GM21367 (cell line): ENCODE measurements at regions not wholly inside any gene's neighbourhood (a gene's known extent, or its start where the extent isn't known, plus 50 kb on each side); places are given as distances from the start of the nearest gene placed in this dataset.

ENCODE experiments used
- ATAC-seq: cut with Tn5 transposase; IDR thresholded peaks from one replicate; pipeline ENCODE4 v1.9.1; 2021; ENCODE audit not compliant: unreplicated experiment

DNA sequence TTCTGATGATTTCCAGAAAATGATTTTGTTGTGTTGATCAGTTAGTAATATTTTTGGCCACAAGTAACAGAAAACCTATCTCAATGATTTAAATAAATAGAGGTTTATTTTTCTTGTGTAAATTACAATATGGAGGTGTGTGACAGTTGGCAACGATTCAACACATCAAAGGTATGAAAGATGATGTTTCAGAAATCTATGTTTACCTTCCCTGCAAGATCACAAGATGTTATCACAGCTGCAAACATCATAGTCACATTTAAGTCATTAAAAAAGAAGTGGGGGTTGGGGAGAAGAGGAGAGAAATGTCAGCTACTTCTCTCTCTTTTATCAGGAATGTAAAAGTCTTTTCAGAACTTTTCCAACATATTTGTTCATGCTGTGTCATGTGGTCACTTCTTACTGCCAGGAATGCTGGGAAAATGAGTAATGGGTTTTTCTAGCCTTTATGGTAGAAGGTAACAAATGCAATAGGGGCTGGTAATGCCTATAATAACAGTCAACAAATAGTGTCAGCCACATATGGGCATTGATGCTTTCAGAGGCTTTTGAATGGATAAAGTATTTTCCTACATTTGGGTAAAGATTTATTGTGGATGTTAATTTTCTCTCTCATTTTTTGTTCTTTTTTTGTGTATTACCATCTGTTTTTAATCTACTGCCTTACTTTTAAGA is 742.7 kb downstream of the TLE1 start:
- no peak for ATAC-seq

DNA sequence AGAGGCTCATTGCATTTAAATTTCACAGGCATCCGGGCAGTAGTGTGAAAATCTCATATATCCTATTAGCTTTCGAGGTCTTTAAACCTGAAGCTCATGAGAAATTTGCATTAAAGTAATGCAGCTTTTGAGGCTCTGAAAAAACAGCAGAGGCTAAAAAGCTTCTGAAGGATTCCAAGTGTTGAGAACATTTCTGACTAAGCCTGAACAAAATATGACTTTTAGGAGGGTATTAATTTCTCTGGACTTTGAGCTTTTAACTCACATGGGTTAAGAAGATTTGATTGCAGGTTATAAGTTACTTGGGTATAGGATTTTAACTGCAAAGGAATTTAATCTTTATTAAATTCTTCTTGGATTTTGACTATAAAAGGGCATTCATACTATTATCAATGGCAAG is 743.9 kb downstream of the TLE1 start:
- no peak for ATAC-seq

DNA sequence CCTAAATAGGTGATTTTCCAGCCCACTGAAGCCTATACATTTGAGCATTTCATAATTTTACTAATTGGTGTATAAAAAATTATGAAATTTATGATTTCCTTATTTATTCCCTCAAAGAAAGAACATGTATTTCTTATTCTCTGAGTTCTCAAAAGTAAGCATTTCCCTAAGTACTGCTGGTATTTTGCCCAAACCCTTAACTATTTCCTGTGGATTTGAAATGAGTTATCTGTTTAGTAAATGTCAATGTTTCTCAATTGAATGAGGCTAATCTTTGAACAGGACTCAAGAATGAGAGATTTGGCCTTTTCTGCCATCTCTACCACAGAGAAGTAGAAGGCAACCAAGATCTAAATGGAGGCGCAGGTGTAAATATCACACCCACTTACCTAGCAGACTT is 751.7 kb downstream of the TLE1 start:
- no peak for ATAC-seq

- no peak for ATAC-seq
Observed at GRCh38 chr9:80934095-80934494, 755.3 kb downstream of the TLE1 start.

GRCh38 chr9:80932947-80933780 is 756.2 kb downstream of the TLE1 start:
- ATAC-seq: no peak

DNA sequence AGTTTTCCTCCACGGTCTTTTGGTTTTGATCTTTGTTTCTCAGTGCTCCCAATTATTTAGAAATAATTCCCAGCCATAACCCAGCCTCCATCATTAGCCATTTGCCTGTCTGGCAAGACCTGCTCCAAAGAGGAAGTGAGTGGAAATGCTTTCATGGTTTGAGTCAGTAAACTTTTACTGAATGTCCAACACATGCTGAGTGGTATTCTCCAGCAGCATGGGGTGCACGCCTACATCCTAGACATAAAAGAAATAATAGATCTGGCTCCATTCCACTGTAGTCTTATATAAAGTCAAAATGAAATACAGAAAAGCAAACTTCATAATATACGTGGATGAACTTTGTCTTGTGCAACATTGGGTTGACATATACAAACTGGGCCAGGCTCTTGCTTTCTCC is 757.2 kb downstream of the TLE1 start:
- ATAC-seq: no peak

GRCh38 chr9:80931163-80931562 is 758.2 kb downstream of the TLE1 start:
- ATAC-seq: no peak

- no peak for ATAC-seq
Observed at GRCh38 chr9:80928697-80929096, 760.6 kb downstream of the TLE1 start.

DNA sequence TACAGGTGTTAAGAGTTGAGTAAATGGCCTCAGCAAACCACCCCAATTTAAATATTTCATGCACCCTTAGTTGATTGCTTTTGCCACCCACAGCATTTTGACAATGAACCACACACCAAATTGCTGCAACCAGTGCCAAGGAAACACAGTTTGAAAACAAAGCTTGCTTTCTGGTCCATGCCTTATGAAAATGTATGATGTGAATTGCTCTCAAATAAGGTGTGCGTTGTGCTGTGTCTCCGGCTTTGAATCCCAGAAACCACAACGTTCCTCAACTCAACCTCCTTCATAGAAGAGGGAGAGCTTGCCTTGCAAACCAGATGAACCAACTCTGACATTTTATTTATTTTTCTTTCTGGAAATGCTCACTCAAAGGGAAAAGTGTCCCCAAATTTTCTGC is 762.7 kb downstream of the TLE1 start:
- ATAC-seq: no peak

DNA sequence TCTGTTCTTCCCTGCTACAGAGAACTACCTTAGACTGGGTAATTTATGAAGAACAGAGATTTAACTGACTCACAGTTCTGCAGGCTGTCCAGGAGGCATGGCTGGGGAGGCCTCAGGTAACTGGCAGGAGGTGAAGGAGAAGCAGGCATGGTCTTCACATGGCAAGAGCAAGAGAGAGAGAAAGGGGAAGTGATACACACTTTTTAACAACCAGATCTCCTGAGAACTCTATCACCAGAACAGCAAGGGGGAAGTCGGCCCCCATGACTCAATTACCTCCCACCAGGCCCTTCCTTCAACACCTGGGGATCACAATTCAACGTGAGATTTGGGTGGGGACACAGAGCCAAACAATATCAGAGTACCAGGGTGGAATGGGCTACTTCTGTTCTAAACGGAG is 766.8 kb downstream of the TLE1 start:
- no peak for ATAC-seq

DNA sequence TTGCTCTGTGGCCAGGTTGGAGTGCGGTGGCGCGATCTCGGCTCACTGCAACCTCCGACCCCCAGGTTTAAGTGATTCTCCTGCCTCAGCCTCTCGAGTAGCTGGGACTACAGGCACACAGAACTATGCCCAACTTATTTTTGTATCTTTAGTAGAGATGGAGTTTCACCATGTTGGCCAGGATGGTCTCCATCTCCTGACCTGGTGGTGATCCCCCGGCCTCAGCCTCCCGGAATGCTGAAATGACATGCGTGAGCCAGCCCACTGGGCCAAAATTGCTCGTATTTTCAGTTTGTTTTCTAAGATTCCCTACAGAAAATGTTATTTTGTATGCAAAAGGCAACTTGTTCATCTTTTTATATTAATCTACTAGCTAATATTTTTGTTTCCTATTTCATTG is 782.6 kb downstream of the TLE1 start:
- no peak for ATAC-seq

DNA sequence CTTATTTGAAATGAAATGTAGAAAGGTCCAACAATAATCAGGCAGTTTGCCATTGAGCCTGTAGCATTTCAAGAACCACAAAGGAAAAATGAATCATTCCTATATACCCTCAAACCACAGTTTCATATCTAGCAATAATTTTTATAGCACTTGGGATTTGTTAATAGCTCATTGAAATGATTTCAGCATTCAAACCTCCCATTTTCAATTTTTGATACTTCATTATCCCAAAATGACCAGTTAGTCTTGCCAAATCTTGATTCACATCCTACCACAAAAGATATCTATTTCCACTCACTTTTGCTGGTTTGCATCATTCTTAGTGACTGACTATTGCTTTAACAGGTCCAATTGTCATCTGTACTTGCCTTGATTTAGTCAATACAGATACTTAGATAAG is 790.1 kb downstream of the TLE1 start:
- no peak for ATAC-seq

GRCh38 chr9:80893190-80893589 is 796.2 kb downstream of the TLE1 start:
- no peak for ATAC-seq

- no peak for ATAC-seq
Observed at GRCh38 chr9:80892703-80893102, 796.6 kb downstream of the TLE1 start.

- ATAC-seq: no peak
Observed at GRCh38 chr9:80890124-80890523, 799.2 kb downstream of the TLE1 start.

DNA sequence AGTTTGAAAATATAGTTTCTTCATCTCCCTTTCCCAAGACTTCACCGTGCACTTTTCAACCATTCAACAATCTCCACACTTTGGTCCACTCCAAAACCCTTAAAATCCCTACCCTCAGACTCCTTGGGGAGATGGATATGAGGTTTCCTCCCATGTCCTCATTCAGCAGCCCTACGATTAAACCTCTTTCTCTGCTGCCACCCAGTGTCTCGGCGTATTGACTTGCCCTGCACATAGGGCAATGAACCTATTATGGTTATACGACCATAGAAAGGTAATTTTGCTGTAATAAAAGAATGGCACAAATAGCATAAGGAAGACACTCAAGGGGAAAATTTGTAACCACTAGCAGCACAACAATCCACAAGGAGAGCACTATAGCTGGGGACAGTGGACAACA is 803.5 kb downstream of the TLE1 start:
- ATAC-seq: no peak

- ATAC-seq: no peak
Observed at GRCh38 chr9:80883826-80884579, 805.3 kb downstream of the TLE1 start.

- no peak for ATAC-seq
Observed at GRCh38 chr9:80883426-80883825, 805.9 kb downstream of the TLE1 start.

DNA sequence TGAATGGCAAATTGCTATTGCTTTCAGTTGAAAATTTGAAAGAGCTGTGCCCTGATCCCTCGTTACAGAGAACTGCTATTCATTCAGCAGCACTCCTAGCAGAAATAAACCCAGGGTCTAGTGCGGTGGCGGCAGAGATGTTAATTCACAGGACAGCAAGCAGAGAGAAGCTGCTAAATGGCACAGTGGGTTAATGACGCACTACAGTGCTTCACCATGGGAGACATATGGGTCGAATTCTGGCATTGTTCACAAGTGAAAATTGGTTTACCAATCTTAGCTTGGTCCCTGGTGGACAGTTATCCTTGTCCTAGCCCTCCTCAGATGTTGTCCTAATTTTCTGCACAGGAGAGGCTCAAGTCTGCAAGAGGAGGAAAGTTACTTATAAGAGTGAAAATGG is 807.4 kb downstream of the TLE1 start:
- ATAC-seq: no peak

- no peak for ATAC-seq
Observed at GRCh38 chr9:80881320-80881719, 808.0 kb downstream of the TLE1 start.

- ATAC-seq: no peak
Observed at GRCh38 chr9:80878556-80878955, 810.8 kb downstream of the TLE1 start.

- no peak for ATAC-seq
Observed at GRCh38 chr9:80875947-80876346, 813.4 kb downstream of the TLE1 start.
